Stimulated activated CD4-positive, alpha-beta T cell treated with anti-CD3 and anti-CD28 coated beads, Interleukin-2, amount 100 ng/mL, for 24 hours (primary cell): ENCODE measurements at regions not wholly inside any gene's neighbourhood (a gene's known extent, or its start where the extent isn't known, plus 50 kb on each side); places are given as distances from the start of the nearest gene placed in this dataset.

Experiments
- DNase-seq, 2 donors: peaks; one replicate each; pipeline ENCODE4 v3.0.0-alpha.2; 2020

DNA sequence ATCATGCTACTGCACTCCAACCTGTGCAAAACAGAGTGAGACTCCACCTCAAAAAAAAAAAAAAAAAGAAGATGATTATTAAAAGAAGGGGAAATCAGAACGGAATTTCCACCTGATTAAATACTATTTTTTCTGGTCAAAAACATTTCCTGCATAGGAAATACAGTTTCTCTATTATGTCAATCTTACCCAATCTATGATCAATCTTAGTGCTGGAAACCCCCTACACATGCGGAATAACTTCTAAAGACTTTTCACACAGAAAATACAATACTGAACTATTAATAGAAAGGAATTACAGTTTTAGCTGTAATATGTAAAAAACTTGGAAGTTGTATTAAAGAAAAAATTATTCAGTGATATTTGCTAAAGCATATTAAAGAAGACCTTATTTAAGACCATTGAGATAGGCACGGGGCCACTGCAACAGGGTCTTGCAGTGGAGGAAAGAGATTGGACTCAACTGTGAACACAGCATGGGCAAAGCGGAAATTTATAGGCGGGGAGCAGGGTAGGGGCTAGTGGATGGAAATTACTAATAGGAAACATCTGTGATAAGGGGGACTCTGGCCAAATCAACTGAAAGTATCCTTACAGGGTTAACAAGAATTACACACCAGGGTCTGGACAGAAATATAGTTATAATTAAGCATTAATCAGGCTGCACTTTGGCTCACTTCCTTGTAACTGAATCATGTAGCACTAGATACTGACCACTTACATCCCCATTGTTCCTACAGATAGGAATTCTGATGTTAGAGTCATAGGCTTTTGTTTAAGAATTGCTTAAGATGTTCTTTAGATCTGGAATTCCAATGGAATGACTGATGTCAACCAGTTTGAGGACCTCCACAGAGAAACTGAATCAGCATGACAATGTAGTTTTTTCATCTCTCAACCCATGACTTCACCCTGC lies 411.5 kb upstream of the DDI1 start:
- DNase-seq: no peak

DNA sequence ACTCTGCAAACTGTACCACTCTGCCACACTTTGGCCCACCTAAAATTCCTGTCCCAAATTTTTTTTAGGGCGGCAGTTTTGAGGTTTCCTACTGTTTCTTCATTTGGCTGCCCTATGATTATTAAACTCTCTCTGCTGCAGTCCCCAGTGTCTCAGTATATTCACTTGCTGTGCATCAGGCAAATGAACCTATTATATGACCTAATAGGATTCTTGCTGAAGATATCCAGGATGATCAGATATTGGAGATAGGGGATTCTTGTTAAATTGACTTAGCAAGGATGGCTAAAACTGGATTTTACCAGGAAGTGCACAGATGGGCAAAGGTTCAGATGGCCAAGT lies 410.8 kb upstream of the DDI1 start:
- DNase-seq: no peak

DNA sequence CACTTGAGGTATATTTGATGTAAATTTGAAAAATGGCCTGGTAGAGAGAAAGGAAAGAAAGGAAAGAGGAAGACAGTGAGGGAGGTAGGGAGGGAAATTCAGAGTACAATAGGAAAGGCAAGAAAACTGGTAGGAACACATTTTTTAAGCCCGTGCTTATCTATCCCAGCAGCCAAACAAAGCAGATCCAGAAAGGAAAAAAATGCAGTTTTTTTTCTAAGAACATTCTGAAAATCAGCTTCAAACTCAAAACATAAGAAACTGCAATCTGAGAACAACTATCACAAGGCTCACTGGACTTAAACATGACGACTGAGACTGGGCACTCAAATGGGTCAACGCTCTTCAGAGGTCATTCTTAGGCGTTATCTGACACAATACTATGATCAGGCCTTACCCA lies 408.3 kb upstream of the DDI1 start:
- DNase-seq: no peak

DNA sequence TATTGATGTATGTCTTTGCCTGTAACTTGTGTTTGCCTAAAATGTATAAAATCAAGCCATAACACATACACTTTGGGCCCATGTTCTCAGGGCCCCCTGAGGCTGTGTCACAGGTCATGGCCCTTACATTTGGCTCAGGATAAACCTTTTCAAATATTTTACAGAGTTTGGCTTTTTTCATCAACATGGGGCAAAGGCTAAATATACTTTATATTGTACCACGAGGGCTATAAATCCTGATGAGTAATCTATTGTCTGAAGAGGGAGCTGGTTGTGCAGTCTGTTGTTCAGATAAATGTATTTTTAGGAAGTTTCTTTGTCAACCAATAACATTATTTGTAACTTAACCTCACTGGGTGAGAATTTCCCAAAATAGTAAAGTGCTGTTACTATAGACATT lies 404.6 kb upstream of the DDI1 start:
- no peak for DNase-seq

DNA sequence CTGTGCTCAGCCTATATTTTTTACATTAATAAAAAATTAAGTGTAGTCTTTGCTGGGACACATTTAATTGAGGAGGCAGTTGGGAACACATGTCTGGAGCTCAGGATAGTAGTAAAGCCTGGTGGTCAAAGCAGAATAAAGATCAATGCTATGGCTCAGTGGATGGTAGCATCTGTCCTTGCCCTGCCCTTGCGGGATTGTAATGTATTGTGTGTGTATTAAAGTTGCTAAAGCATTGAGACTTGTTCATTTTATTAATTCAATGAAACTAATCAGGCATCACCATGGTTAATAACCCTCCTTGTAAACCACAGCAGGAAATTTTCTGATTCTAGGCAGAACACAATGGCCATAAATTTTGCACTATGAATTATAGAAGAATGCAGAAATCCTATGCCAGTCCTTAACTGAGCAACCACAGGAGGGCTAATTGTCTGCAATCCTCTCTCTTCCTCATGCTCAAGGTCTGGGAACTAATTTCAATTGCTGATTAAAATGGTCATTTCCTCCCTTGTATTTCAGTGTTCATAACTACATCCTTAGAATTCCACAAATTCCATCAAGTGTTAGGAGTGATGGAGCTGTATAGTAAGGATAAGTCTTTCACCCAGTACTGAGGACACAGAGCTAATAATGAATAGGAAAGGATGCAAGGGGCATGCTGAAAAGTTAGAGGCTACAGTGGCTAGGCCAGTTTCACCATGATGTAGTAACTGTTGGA lies 403.2 kb upstream of the DDI1 start:
- no peak for DNase-seq

DNA sequence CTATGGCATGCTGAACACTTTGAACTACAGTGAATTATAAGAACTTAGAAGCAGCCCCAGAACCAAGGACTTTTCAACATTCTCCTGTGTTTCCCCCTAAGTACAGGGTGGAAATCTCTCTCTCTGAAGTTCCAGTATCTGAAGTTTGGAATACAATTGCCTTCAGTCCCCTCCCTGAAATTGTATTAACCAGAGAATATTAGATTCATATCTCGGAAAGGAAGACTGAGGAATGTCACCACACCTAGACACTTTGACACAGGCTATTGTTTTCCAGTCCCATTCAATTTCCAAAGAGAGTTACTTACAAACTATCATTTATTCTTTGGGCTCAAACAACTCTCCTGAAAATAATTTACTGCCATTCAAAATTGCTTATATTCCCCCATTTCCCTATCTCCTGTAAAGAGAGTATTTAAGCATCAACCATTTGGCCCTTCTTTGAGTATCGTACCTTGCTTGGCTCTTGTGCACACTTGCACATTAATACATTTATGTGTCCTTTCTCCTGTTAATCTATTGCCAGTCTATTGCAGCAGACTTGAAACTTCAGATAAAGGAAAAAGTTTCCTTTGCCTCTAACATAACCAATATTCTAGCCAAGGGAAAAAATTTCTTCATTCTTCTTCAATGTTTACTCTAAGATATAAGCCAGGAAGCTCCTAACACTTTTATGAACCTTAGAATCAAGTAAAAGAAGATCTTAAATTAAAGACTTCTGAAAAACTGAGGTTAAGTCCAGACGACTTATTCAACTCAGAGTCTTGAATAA lies 402.4 kb upstream of the DDI1 start:
- no peak for DNase-seq

DNA sequence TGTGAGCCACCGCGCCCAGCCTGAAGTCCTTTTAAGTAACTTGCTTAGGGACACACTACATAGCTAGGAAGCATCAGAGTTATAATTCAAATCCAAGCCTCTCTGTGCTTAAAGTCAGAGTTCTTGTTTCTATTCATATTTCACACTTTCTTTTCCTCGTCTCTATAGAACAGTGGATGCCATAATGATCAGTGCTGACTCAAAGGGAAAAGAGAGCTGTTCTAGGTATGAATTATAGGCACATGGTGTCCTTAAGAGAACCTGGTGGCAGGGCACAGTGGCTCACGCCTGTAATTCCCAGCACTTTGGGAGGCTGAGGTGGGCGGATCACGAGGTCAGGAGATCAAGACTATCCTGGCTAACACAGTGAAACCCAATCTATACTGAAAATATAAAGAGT lies 400.2 kb upstream of the DDI1 start:
- no peak for DNase-seq

DNA sequence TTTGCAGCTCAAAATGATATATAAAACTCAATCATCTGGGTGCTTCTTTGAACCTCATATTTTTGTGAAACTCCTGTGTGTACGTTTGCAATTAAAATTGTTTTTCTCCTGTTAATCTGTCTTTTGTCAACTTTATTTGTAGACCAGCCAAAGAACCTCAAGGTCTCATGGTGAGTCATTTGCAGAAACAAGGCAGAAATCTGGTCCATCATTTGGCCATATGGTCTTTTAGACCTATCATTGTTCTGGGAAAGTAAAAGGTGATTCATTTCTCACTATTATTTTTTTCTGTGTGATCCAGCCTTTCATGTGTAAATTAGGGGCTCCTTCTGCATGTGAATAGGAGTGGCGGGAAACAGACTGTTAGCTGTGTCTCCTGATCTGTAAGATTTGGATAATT lies 399.1 kb upstream of the DDI1 start:
- DNase-seq: no peak

DNA sequence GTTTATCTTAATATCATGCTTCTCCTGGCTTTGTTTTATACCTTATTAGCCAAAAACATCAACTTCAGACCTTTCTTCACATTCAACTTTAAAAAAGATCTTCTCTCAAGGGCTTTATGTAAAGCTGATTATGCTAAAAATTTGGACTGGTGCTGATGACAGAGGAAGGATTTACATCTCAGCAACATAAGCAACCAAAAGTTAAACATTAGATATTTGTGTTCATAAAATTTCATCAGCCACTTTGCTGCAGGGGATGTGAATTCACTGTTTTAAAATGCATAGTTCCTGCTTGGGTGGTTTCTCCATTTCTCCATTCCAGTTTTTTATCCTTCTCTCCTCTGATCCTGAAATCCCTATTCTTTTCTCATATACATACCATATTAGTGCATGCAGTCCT lies 398.6 kb upstream of the DDI1 start:
- DNase-seq: no peak

DNA sequence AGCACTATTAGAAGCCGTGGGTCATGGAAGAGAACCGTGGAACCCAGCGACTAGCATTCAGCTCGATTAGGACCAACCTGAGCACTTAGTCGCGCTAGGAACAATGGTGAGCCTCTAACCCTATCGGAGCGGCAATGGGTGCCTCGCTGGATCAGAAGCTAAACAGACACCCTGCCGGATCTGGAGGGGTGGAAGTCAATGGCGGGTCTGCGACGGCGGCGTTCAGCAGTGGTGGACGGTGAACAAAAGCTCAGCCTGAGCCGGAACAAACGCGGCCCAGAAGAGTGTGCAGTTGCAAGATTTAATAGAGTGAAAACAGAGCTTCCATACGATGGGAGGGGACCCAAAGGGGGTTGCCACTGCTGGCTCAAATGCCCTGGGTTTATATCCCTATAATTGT lies 391.8 kb upstream of the DDI1 start:
- DNase-seq: no peak

DNA sequence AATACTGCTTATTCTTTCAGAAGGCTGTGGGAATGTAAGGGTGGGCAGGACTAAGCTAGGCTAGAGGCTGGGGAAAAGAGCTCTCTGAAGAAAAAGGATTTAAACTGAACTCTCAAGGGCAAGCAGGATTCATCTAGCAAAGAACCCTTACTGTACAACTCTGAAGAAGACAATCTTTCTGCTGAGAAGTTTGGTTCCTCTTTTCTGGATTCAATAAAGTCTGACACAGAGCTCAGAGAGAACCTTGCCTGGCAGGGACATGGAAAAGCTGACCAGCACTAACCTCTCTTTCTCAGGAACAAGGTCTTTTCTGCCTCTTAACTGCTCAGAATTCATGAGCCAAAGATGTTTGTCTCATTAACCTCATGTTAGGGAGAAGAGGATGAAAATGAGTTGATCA lies 388.4 kb upstream of the DDI1 start:
- no peak for DNase-seq

DNA sequence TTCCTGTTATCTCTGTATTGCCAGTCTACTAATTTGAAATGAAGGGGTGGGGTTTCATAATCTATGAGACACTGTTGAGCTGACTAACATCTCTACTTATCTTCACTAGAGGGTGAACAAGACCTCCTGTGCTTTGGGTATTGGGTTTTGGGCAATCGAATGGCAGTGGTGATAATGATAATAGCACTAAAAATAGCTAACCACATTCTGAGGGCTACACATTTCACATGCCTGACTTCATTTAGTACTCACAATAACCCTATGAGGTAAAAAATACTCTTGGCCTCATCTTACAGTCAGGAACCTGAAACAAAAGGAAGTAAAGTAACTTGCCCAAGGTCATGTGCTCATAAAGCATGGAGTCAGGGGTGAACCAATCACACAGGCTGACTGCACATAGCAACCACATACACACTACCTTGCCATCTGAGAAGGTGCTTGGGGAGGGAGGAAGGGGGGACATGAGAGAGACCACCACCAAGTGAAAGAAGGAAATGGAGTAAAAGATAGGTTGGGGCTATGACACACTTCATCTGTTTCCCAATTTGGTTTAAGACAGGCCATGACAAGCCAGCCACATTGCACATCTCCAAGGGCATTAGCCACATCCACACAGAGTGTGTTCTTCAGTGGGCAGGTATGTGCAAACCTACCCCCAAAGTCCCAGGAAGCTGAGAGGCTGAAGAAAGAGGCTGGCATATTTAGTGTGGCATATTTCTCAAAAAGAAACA lies 387.6 kb upstream of the DDI1 start:
- no peak for DNase-seq

DNA sequence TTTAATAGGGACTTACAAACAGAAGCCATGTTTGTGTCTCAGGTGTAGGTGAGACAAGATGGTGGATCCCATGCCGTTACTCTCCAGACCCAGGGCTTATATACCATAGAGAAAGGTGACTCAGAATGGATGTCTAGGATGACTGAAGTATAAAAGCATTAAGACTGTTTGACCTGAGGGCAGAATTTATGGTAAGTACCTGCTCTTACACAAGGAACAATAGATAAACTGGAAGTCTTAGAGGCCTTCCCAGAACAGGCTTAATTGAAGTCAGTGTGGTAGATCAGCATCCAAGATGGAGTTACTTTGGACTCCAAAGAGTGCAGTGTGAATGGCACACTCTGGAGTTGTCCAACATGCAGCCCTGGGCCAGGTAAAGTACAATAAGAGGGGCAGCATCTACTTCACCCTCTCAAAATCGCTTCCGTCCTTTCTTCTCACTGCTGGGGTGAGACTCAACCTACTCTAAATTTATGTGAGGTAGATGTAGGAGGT lies 387.0 kb upstream of the DDI1 start:
- no peak for DNase-seq

DNA sequence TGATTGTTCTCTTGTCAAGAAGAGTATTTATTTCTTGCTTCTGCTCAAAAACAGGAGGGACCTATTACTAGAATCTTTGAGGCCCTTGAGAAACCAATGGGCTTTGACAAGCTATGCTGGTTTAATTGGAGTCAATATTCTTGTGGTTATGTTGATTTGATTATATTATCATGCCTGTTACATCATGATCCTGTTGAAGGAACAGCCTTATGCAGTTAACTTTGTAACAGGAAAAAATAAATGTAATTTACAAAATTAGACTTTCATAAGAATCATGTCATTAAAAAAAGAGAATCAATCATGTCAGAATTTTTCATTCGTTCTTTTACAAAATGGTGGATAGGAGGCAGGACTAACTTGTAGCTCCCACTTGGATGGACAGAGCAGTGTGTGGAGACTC lies 386.1 kb upstream of the DDI1 start:
- no peak for DNase-seq

DNA sequence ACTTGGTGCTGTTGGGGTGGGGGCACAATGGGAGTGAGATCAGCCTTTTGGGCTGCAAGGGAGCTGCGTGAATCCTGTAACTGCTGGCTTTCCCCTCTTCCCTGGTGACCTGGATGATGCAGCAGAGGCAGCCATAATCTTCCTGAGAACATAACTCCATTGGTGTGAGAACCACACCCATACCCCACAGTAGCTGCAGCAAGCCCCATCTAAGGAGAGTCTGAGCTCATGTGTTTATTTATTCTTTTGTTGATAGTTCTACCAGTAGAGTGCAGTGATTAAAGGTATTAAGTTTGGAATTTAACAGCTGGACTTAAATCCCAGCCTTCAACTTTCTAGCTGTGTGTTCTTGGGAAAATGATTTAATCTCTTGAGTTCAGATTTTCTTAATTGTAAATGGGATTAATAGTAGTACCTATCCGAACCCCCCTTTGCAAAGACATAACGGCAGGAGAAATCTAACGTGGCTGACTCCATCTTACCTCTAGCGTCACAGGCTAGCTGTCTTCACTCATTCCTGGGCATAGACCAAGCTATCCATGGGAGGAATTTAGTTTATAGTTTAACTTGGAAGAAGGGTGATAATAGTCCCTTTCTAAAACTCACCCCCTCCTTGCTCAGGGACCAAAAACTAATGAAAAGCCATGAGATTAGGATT lies 385.0 kb upstream of the DDI1 start:
- DNase-seq: no peak

DNA sequence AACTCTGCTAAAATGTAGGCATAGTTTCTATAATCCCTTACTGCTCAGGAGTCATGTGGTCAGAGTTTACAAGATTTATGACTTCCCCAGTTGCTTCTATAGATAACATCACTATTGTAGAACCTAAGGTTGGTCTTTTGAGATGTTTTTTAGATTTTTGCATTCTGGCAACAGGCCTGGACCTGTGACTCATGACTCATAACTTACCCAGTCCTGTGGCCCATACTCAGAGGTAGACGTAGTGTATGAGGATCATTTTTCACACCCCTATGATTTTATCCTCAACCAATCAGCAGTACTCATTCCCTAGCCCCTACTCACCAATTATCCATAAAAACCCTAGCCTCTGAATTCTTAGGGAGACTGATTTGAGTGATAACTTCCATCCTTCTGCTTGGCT lies 384.4 kb upstream of the DDI1 start:
- no peak for DNase-seq

DNA sequence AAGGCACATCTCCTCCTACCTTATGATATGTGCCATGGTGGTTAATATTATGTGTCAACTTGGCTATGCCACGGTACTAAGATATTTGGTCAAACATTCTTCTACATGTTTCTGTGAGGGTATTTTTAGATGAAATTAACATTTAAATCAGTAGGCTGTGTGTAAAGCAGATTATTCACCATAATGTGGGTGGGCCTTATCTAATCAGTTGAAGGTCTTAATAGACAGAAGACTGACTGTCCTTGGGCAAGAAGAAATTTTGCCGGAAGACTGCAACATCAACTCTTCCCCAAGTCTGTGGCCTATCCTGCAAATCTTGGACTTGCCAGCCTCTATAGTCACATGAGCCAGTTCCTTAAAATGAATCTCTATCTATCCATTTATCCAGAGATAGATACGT lies 380.1 kb upstream of the DDI1 start:
- no peak for DNase-seq

DNA sequence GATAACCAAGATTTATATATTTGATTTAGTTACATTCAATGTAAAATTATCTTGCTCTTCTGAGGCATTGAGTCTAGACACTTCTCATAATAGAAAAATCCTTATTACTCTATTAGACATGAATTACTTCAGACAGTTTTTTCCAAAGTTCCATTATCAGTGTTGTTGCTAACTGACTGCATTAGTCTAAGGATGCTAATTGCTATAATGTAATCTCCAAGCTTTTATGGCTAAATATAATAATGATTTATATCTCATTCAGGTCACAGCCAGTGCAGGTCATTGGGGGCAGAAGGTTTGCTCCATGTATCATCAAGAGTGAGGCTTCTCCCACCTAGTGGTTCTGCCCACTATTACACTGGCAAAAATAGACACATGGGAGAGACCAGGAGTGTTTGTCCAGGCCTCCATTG lies 377.2 kb upstream of the DDI1 start:
- DNase-seq: no peak

DNA sequence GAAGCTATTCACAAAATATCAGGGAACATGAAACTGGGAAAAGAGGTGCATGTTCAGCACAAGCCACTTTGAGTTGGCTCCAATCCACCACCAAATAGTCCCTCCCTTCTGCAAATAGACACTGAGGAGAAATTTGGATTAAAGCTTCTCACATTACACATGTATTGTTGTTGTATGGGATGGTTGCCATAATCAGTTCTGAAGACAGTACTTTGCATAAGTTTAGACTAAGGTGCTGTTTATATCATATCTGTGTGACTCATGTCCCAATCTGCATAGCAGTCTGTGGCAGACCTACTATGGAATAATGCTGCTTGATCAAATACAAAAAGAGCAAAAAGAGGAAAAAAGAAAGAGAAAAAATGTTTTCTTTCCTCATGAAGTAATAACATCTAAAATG lies 376.7 kb upstream of the DDI1 start:
- no peak for DNase-seq

DNA sequence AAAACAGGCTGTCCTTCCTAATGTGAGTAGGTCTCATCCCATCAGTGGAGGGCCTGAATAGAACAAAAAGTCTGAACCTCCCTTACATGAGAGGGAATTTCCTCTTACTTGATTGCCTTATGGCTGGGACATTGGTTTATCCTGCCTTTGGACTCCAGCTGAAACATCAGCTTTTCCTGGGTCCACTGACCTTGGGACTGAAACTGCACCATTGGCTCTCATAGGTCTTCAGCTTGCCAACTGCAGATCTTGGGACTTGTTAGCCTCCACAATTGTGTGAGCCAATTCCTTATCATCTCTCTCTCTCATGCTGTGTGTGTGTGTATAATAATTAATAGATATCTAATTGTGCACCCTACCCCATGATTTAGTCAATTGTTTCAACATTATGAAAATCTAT lies 375.3 kb upstream of the DDI1 start:
- no peak for DNase-seq

DNA sequence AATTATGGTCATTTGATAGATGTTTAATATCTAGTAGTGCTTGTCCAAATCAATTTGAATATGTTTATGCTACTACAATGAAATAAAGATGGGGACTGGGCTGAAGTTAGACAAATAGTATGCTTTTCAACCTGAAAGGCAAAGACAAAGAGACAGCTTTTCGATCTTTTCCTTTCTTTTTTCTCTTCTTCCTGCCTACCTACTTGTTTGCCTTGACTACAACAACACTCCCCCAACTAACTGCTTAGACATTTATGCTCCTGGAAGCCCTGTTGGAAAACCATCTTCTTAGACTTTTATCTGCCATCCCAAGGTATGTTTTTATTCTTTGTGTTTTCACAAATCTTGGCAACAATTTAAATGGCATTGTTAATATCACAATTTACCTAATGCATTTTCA lies 374.4 kb upstream of the DDI1 start:
- DNase-seq: no peak

DNA sequence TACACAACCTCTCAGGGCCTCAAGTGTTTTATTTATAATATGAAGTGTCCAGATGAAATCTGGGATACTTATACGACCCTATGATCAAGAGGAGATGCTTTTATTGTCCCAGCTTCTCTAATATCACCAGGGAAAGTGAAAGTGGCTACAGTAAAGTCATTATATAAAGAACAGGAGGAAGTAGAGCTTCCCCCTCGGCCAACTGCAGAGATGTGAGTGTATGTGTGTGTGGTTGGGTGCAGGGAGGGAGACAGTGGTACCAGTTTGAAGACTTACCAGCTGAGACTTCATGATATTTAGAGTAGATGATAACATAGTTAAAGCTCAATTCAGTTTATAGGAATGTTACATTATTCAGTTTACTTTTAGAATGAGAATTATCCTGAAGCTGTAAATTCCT lies 373.6 kb upstream of the DDI1 start:
- DNase-seq: no peak
